Epithelial cell of esophagus (primary cell): ENCODE measurements at regions not wholly inside any gene's neighbourhood (a gene's known extent, or its start where the extent isn't known, plus 50 kb on each side); places are given as distances from the start of the nearest gene placed in this dataset.
"Not testable (repeated sequence)": the region's sequence is repeated elsewhere in the genome, so short reads cannot be mapped to it uniquely, and the experiment has no call there.

Experiments
- DNase-seq: peaks from one replicate; pipeline ENCODE4 v3.0.0; 2010; ENCODE audit warnings: low read depth
- H3K4me3 ChIP-seq: 2 replicates; pipeline ENCODE4 v1.5.1; 2011; ENCODE audit warnings: mild to moderate bottlenecking, low read length, control low read depth
- TF ChIP-seq, protein P1 (sequence below): IDR thresholded peaks from 2 replicates; pipeline ENCODE4 v1.5.1; 2011; ENCODE audit warnings: low read depth, mild to moderate bottlenecking, low read length, control low read depth, inconsistent platforms; ENCODE audit not compliant: insufficient read depth; ENCODE audit errors: missing control alignments

DNA sequence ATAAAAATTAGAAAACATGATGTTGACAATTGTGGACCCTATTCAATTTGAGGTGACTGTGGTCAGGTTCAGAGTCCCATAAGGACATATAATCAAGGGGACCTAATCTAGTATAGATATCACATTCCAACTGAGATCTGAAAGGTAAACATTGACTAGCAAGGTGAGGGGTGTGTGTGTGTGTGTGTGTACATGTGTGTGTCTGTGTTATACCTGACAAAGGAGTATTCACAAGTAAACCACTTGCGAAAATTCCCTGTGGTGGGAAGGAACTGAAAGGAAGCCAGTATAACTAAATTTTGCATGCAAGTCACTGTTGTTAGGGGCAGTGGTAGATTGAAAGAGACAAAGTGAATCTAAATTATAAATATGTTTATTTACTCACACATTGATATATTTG, 723.7 kb downstream of the COL12A1 start:
- H3K4me3 ChIP-seq: no peak overlapping the region
- DNase-seq: no peak
- TF ChIP-seq, protein P1, sequence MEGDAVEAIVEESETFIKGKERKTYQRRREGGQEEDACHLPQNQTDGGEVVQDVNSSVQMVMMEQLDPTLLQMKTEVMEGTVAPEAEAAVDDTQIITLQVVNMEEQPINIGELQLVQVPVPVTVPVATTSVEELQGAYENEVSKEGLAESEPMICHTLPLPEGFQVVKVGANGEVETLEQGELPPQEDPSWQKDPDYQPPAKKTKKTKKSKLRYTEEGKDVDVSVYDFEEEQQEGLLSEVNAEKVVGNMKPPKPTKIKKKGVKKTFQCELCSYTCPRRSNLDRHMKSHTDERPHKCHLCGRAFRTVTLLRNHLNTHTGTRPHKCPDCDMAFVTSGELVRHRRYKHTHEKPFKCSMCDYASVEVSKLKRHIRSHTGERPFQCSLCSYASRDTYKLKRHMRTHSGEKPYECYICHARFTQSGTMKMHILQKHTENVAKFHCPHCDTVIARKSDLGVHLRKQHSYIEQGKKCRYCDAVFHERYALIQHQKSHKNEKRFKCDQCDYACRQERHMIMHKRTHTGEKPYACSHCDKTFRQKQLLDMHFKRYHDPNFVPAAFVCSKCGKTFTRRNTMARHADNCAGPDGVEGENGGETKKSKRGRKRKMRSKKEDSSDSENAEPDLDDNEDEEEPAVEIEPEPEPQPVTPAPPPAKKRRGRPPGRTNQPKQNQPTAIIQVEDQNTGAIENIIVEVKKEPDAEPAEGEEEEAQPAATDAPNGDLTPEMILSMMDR: no peak

DNA sequence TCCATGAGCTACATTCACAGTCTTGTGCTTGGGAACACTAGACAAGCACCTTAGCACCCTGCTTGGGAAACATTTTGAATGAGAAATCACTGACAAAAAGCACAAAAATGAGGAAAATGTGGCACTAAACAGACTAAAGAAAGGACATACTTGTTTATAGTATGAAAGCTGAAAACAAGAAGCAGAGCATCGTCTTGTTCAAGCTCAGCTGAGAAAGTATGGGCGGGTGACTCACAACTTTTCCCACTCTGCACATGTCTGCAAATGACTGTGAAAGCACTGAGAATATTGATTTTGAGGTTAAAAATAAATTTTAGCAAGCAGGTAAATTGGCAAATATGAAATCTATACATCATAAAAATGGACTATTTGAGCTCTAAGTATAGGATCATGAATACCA, 725.3 kb downstream of the COL12A1 start:
- DNase-seq: no peak

DNA sequence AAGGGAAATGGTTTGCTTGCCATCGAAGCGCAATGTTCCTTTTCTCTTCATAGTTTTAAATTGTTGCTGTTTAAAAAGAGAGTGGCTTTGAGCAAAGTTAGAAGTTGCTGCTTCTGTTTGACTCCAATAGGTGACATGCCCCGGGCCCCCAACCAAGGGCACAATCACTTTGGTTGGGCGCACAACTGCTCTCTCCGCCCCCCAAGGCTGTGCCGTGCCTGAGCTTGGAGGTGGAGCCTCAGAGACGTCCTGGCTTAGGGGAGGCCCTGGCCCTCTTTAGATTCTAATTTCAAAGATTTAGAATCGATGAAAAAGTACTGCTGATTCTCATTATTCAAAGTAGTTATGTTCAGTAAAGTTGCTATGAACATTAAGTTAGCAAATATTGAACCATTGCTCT, 725.9 kb downstream of the COL12A1 start:
- TF ChIP-seq, protein P1: no peak
- H3K4me3 ChIP-seq: no peak overlapping the region
- DNase-seq: no peak

More for the DNA sequence above, 725.3 kb downstream of the COL12A1 start:
- no peak overlapping the region for H3K4me3 ChIP-seq
- TF ChIP-seq, protein P1: no peak

DNA sequence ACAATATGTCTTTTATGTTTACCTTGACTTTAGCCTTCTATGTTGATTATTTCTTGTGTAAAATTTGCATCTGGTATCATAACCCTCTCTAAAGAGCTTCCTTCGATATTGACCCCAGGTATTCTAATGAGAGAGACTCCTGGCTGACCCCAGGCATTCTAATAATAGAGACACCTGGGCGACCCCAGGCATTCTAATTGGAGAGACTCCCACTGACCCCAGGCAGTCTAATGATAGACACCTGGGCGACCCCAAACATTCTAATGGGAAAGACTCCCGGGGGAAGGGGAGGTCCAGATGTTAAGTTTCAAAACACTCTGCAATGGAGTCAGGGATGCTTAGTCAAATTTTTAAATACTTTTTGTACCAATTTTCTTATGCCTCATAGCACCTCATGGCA, 726.4 kb downstream of the COL12A1 start:
- TF ChIP-seq, protein P1: no peak
- H3K4me3 ChIP-seq: no peak overlapping the region
- DNase-seq: no peak

DNA sequence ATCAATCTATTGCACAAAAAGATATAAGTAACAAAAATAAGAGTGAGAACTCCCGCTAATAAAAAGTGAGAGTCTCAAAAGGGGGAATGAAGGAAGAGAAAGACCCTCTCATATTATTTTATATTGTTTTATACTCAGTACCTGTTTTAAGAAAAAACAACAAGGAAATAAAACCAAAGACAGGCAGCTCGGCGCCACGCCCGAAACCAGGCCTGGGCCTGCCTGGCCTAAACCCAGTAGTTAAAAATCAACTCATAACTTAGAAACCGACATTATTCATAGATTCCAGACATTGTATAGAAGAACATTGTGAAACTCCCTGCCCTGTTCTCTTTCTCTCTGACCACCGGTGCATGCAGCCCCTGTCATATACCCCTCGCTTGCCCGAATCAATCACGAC, 731.8 kb downstream of the COL12A1 start:
- DNase-seq: peak; percentile 38

DNA sequence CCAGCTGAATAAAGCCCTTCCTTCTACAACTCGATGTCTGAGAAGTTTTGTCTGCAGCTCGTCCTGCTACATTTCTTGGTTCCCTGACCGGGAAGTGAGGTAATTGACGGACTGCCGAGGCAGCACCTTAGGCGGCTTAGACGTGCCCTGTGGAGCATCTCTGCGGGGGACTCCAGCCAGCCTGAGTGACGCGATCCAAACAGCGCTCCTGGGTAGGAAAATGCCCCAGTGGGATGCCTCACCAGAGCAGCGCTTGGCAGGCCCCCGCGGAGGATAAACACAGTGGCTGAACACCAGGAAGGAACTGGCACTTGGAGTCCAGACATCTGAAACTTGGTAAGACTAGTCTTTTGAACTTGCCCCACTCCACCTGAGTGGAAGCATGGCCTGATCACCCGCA, 737.3 kb downstream of the COL12A1 start:
- H3K4me3 ChIP-seq, DNase-seq: not testable (repeated sequence)

More for the DNA sequence above, 731.8 kb downstream of the COL12A1 start:
- H3K4me3 ChIP-seq: not testable (repeated sequence)

DNA sequence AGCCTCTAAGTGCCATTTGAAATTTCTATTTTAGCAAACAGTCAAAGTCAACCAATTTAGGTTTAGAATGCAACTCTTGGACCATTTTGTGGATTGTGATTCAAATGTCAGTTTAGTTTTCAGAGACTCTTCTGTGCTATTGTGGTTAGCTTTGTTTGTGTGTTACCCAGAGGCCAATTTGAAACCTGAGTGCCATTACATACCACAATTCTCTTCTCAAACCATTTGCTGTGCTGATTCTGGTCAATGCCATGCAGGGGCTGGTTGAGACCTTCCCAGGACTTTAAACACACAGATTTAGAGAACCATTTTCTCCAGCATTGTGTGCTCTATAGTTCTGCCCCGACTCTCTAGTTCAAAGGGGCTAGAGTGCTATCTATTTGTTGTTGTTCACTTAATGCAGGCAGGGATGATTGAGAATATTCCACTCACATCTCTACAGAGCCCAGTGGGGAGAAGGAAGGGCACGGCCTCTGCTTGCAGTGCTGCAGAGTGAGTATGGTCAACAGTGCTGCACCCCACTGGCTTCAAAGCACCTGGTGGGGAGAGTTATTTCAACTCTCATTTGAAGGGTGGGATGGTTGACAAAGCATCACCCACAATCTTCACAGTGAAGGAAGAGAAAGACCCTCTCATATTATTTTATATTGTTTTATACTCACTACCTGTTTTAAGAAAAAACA, 738.2 kb downstream of the COL12A1 start:
- TF ChIP-seq, protein P1: no peak
- no peak for DNase-seq
- no peak overlapping the region for H3K4me3 ChIP-seq

DNA sequence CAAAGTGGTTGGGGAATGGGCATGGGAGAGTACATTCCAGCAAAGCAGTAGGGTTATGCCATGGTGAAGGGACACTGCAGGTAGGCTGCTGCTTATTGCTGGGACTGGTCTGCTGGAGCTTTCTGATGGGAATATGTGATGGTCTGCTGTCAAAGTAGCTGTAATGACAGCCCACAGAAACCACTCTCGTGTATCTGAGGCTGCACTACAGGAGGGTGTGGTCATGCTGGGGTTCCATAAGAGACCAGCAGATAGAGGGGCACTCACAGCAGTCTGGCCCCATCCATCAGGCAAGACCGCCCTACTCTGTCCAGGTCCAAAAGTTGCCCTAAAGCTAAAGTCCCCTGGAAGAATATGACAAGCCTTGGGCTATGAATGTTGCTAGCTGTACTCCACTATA, 739.3 kb downstream of the COL12A1 start:
- no peak overlapping the region for H3K4me3 ChIP-seq
- no peak for DNase-seq
- TF ChIP-seq, protein P1: no peak
